Uterus (tissue), 2 donors: ENCODE measurements at regions not wholly inside any gene's neighbourhood (a gene's known extent, or its start where the extent isn't known, plus 50 kb on each side); places are given as distances from the start of the nearest gene placed in this dataset.

Experiments used
- CTCF ChIP-seq, 4 experiments: fragments of 200-600 bp in 2 of 4; fragments of 450-650 bp in 2 of 4; sonication (generic) in 2 of 4; IDR thresholded peaks; one replicate each; pipeline ENCODE4 v1.5.1; 2016 to 2019; ENCODE audit warnings: antibody characterized with exemption in 4 of 4, mild to moderate bottlenecking in 2 of 4, moderate library complexity in 1 of 4
- POLR2A ChIP-seq, 2 donors: fragments of 450-650 bp; IDR thresholded peaks; one replicate each; pipeline ENCODE4 v1.6.1; 2016; ENCODE audit warnings: antibody characterized with exemption in 2 of 2, mild to moderate bottlenecking in 1 of 2, moderate library complexity in 1 of 2

GRCh38 chr18:60599267-60599666 is 226.7 kb upstream of the MC4R start:
- no peak for TF ChIP-seq CTCF (IDR thresholded peaks at IDR 0.05)
- TF ChIP-seq POLR2A (IDR thresholded peaks at IDR 0.05), result no peak
